ENCODE measurements at regions not wholly inside any gene's neighbourhood (a gene's known extent, or its start where the extent isn't known, plus 50 kb on each side); places are given as distances from the start of the nearest gene placed in this dataset.

GRCh38 chr16:9458816-9459215 lies 367.4 kb downstream of the HAPSTR1 start:
- DNase-seq, result no peak
- ATAC-seq (ENCODE audit: poor library complexity), result no peak
- intact Hi-C loops (cut with DNase I), result no loop called here

- no peak for DNase-seq
- ATAC-seq (ENCODE audit: poor library complexity), result no peak
- intact Hi-C loops (cut with DNase I), result no loop called here
Observed at GRCh38 chr16:9462984-9463383, 371.5 kb downstream of the HAPSTR1 start.

GRCh38 chr16:9463461-9463860 lies 372.0 kb downstream of the HAPSTR1 start:
- no peak for DNase-seq
- ATAC-seq (ENCODE audit: poor library complexity), result no peak
- intact Hi-C loops (cut with DNase I), result no loop called here

GRCh38 chr16:9465161-9465560 lies 373.7 kb downstream of the HAPSTR1 start:
- DNase-seq (no peak), ATAC-seq (ENCODE audit: poor library complexity) (no peak)
- intact Hi-C loops (cut with DNase I), result no loop called here

- DNase-seq, result no peak
- intact Hi-C loops (cut with DNase I), result no loop called here
- ATAC-seq (ENCODE audit: poor library complexity), result no peak
Observed at GRCh38 chr16:9469512-9469911, 378.1 kb downstream of the HAPSTR1 start.

- intact Hi-C loops (cut with DNase I), result no loop called here
- DNase-seq (no peak), ATAC-seq (ENCODE audit: poor library complexity) (no peak)
Observed at GRCh38 chr16:9476744-9477143, 385.3 kb downstream of the HAPSTR1 start.

GRCh38 chr16:9479008-9479407 lies 387.6 kb downstream of the HAPSTR1 start:
- intact Hi-C loops (cut with DNase I), result no loop called here
- ATAC-seq (ENCODE audit: poor library complexity), result no peak

GRCh38 chr16:9480503-9480902 lies 389.1 kb downstream of the HAPSTR1 start:
- no peak for ATAC-seq (ENCODE audit: poor library complexity)

More at GRCh38 chr16:9479008-9479407, 387.6 kb downstream of the HAPSTR1 start:
- no peak for DNase-seq

GRCh38 chr16:9481747-9482730 lies 390.6 kb downstream of the HAPSTR1 start:
- intact Hi-C loops (cut with DNase I), result no loop called here
- ATAC-seq (ENCODE audit: poor library complexity), result no peak

More at GRCh38 chr16:9480503-9480902, 389.1 kb downstream of the HAPSTR1 start:
- intact Hi-C loops (cut with DNase I), result no loop called here
- DNase-seq, result no peak

GRCh38 chr16:9484426-9484825 lies 393.0 kb downstream of the HAPSTR1 start:
- ATAC-seq (ENCODE audit: poor library complexity), result no peak
- no peak for DNase-seq
- intact Hi-C loops (cut with DNase I), result no loop called here

More at GRCh38 chr16:9481747-9482730, 390.6 kb downstream of the HAPSTR1 start:
- DNase-seq, result no peak

GRCh38 chr16:9484881-9485280 lies 393.4 kb downstream of the HAPSTR1 start:
- DNase-seq (no peak), ATAC-seq (ENCODE audit: poor library complexity) (no peak)
- intact Hi-C loops (cut with DNase I), result no loop called here

- DNase-seq (peak; percentile 79), ATAC-seq (ENCODE audit: poor library complexity) (peak; percentile 96)
- intact Hi-C loops (cut with DNase I), result no loop called here
Observed at GRCh38 chr16:9489835-9490467, 398.5 kb downstream of the HAPSTR1 start.

- peak; percentile 55 for ATAC-seq (ENCODE audit: poor library complexity)
- no peak for DNase-seq
- intact Hi-C loops (cut with DNase I), result no loop called here
Observed at GRCh38 chr16:9495824-9496223, 404.4 kb downstream of the HAPSTR1 start.

- intact Hi-C loops (cut with DNase I), result no loop called here
- DNase-seq (no peak), ATAC-seq (ENCODE audit: poor library complexity) (no peak)
Observed at GRCh38 chr16:9497750-9498149, 406.3 kb downstream of the HAPSTR1 start.

GRCh38 chr16:9499941-9500593 lies 408.6 kb downstream of the HAPSTR1 start:
- ATAC-seq (ENCODE audit: poor library complexity), result peak; percentile 74
- intact Hi-C loops (cut with DNase I), result no loop called here
- peak; percentile 50 for DNase-seq

- intact Hi-C loops (cut with DNase I), result no loop called here
- DNase-seq, result no peak
- no peak for ATAC-seq (ENCODE audit: poor library complexity)
Observed at GRCh38 chr16:9500872-9501271, 409.4 kb downstream of the HAPSTR1 start.

- intact Hi-C loops (cut with DNase I), result no loop called here
- no peak for ATAC-seq (ENCODE audit: poor library complexity)
Observed at GRCh38 chr16:9503251-9503984, 412.0 kb downstream of the HAPSTR1 start.

GRCh38 chr16:9508328-9508936 lies 417.0 kb downstream of the HAPSTR1 start:
- DNase-seq, result no peak
- ATAC-seq (ENCODE audit: poor library complexity), result no peak
- intact Hi-C loops (cut with DNase I), result no loop called here

More at GRCh38 chr16:9503251-9503984, 412.0 kb downstream of the HAPSTR1 start:
- no peak for DNase-seq
